ENCODE measurements at regions not wholly inside any gene's neighbourhood (a gene's known extent, or its start where the extent isn't known, plus 50 kb on each side); places are given as distances from the start of the nearest gene placed in this dataset.

DNA sequence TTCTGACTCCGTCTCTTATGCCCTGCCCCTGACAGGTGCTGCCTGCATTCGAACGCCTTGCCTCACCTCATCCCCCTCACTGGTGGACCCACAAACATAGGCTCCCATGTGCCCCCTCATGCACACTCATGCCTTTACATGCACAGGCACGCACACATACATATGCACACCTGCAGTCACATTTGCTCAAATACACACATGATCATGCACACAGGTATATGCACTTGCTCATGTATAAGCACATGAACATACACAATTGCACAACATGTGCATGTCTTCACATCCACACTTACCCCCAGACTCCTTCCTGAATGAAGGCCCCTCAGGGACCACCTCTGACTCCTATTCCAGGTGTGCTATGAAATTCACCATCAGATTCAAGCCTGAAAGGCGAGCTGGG, 506.9 kb downstream of the PTPRU start:
- TF ChIP-seq GATA3 (IDR thresholded peaks at IDR 0.05; ENCODE audit: low read depth, low read length) (no peak), GATA2 (IDR thresholded peaks at IDR 0.05; ENCODE audit: low read depth, low read length) (no peak)

DNA sequence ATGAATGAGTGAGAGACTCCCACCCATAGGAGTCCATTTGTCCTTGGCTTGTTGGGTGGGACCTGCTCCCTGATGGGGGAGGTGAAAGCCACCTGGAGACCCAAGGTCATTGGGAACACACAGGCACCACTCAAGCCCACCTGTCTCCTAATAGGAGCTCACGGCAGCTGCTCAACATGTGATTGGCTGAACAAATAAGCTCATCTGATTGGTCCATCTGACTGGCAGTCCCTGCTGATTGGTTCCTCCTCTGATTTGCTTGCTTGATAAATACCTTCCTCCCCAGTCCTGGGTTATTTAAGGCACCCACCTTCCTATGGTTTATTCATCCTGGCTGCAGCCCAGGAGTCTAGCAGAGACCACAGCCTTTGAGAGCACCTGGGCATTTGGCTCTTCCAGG, 502.9 kb downstream of the PTPRU start:
- TF ChIP-seq GATA3 (IDR thresholded peaks at IDR 0.05; ENCODE audit: low read depth, low read length) (no peak), GATA2 (IDR thresholded peaks at IDR 0.05; ENCODE audit: low read depth, low read length) (no peak)

DNA sequence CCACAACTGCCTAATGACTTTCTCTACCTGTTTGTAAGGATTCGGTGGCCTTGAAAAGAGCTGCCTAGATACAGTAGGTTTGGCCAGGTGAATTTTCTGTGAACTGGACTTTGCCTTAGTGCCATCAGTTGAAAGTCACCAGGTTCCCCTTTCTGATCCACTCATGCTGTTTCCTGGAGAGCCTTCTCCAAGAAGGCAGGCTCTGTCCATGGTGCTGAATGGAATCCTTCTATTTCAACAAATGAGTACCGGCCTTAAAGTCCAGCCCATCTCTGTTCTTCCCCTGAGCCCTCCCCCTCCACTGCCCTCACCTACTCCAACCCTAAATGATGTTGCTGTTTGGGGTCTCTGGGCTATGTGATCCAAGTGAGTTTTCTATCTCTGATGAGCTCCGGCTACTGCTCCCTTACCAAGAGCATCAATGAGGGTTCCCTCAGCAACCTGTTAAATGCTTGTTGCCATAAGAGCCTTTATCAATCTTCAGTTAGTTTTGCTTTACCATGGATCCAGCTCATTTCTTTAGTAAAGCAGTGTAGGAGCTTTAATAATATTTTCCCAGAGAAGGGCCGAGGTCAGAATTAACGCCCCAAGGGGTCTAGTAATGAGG, 500.4 kb downstream of the PTPRU start:
- no peak for TF ChIP-seq GATA3 (IDR thresholded peaks at IDR 0.05; ENCODE audit: low read depth, low read length)
- TF ChIP-seq GATA2 (IDR thresholded peaks at IDR 0.05; ENCODE audit: low read depth, low read length): no peak

DNA sequence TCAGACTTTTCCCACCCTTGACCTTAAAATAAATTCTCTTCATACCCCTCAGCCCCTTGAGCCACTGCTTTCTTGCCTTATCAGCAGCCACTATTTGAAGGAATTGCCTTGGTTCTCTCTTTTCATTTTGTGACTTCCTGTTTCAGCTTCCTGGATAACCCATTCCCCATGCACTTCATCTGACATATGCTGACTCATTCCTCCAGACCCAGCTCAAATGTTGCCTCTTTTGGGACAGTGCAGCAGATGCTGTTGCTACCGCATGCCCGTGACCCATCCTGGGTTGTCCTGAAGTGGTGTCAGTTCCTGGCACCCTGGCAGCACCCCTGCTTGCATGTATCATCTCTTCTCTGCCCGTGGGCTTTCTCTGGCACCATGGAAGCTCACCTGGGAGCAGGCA, 496.1 kb downstream of the PTPRU start:
- TF ChIP-seq GATA3 (IDR thresholded peaks at IDR 0.05; ENCODE audit: low read depth, low read length): no peak
- no peak for TF ChIP-seq GATA2 (IDR thresholded peaks at IDR 0.05; ENCODE audit: low read depth, low read length)

DNA sequence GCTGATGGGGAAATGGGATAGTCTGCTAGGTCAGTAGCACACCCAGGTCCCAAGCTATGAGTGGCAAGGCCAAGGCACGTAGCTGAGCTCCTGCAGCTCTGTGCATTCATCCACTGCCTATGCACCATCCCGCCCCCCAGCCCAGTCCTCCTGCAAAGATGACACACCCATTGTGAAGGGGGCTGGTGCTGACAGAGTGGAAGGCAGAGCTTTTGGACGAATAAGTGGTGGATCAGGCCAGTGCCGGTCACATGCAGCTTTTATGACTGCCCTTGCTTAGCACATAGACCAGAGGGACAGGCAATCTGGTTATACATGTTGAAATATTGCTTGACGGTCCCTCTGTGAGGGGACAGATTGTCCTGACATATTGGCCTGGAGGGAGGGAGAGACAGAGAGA, 494.3 kb downstream of the PTPRU start:
- TF ChIP-seq GATA3 (IDR thresholded peaks at IDR 0.05; ENCODE audit: low read depth, low read length): no peak
- no peak for TF ChIP-seq GATA2 (IDR thresholded peaks at IDR 0.05; ENCODE audit: low read depth, low read length)

DNA sequence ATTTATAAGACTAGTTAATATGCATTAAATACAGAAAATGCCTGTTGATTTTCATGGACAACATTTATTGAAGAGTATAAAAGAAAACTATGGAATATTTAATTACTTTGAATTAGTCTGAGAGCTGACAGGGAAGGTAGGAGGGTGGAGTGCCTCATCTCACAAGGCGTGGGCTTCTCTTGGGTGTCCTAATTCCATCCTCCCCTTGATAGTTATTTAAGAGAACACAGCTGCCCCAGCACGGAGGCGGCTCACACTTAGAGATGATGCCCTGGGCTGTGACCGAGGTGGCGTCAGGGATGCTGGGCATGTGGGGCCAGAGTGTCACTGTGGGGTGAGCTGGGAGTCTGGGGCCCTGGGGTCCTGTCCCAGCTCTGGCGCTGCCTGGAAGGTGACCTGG, 493.0 kb downstream of the PTPRU start:
- TF ChIP-seq GATA3 (IDR thresholded peaks at IDR 0.05; ENCODE audit: low read depth, low read length) (no peak), GATA2 (IDR thresholded peaks at IDR 0.05; ENCODE audit: low read depth, low read length) (no peak)

DNA sequence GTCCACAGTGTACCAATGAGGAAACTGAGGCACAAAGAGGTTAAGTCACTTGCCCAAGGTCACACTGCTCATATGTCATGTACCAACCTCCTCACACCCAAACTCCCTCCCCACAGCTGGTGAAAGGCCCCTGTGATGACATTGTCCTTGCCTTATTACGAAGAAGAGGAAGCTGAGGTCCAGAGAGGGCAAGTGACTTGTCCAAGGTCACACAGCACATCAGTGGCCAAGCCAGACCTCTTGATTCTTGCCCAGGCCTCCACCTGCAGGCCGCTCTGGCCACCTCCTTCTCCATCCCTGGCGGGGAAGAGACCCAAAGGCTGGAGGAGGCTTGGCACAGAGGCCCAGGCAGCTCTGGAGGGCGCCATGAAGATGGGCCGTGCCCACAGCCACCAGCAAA, 492.4 kb downstream of the PTPRU start:
- no peak for TF ChIP-seq GATA3 (IDR thresholded peaks at IDR 0.05; ENCODE audit: low read depth, low read length)
- TF ChIP-seq GATA2 (IDR thresholded peaks at IDR 0.05; ENCODE audit: low read depth, low read length): no peak

DNA sequence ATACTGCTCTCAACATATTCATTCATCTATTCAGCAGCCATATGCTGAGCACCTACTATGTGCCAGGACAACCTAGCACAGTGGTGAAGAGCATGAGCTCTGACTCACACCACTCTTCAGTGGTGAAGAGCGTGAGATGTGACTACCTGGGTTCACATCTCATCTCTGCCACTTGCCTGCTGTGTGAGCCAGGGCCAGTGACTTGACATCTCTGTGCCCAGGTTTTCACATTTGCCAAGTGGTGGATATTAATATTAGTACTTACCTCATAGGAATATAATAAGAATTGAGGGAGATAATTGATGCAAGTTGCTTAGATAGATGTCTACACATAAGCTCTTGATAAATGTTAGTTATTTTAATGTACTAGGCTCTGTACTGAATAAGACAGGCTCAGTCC, 488.9 kb downstream of the PTPRU start:
- TF ChIP-seq GATA3 (IDR thresholded peaks at IDR 0.05; ENCODE audit: low read depth, low read length): no peak
- no peak for TF ChIP-seq GATA2 (IDR thresholded peaks at IDR 0.05; ENCODE audit: low read depth, low read length)

DNA sequence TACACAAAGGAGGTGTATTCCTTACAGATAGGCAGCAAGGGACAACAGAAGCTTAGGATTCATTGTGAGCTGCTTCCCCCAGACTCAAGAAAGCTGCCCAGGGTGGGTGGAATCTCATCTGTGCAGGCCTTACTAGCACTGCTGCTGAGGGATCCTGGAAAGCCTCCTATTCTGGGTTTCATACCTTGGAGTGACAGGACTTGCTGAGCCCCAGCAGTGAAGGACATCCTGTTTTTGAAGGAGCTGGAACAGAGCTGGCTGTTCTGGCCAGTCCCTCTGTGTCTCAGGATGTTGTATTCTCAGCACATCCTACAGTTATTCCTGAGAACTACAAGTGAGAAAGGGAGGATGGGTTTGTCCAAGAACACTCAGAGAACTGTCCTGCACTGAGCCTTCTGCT, 486.3 kb downstream of the PTPRU start:
- TF ChIP-seq GATA2 (IDR thresholded peaks at IDR 0.05; ENCODE audit: low read depth, low read length) (no peak), GATA3 (IDR thresholded peaks at IDR 0.05; ENCODE audit: low read depth, low read length) (no peak)

DNA sequence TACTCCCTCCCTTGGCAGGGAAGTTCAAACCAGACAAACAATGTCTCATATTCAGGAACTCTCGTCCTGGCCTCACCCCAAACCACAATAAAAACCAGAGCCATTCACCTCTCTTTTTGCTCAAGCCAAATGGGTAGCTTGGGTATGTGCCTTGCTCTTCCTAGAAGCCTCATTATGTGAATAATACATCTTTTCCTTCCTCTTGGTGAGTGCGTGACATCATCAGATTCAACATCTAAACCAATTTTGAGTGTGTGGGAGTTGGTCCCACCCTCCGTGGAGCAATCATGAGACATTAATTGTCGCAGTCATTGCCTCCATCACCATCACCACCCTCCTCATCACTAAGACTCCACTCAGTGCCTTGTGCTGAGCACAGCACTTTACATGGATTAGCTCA, 482.9 kb downstream of the PTPRU start:
- TF ChIP-seq GATA2 (IDR thresholded peaks at IDR 0.05; ENCODE audit: low read depth, low read length) (no peak), GATA3 (IDR thresholded peaks at IDR 0.05; ENCODE audit: low read depth, low read length) (no peak)

DNA sequence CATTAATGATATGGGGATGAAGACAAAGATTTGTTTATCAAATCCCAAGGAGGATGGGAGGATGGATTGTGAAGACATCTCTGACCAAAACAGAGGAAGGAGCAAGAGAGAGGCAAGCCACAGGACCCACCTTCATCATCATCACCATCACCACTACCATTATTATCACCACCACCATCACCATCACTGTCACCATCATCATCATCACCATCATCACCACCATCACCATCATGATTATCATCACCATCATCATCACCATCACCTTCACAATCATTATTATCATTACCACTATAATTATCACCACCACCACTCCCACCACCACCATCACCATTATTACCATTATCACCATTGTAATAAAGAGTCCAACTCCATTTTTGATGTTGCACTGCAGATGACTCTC, 482.5 kb downstream of the PTPRU start:
- TF ChIP-seq GATA3 (IDR thresholded peaks at IDR 0.05; ENCODE audit: low read depth, low read length) (no peak), GATA2 (IDR thresholded peaks at IDR 0.05; ENCODE audit: low read depth, low read length) (no peak)

DNA sequence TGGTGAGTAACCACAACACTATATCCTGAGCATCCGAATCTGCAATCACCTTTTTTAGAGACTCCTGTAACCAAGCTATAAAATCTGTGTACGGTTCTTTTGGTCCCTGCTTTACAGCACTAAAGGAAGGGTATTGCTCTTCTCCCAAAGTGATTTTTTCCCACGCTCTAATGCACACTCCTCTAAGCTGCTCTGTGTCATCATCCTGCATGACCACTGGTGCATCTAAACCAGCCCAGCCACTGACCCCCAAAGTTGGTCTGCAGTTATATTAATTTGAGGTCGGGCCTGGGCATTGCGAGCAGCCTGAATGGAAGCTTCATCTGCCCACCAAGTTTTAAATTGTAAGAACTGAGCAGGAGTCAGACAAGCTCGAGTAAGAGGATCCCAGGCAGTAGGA, 480.0 kb downstream of the PTPRU start:
- TF ChIP-seq GATA3 (IDR thresholded peaks at IDR 0.05; ENCODE audit: low read depth, low read length) (no peak), GATA2 (IDR thresholded peaks at IDR 0.05; ENCODE audit: low read depth, low read length) (no peak)

DNA sequence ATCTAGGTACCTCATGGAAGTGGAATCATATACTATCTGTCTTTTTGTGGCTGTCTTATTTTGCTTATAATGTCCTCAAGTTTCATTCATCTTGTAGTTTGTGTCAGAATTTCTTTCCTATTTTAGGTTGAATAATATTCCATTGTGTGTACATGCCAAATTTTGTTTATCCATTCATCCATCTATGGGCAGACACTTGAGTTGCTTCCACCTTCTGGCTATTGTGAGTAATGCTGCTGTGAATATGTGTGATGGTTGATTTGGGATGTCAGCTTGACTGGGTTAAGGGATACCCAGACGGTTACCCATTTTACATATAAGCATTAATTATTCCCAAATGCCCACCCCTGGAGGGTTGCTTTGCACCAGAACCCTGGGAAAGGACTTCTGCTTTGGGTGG, 477.5 kb downstream of the PTPRU start:
- TF ChIP-seq GATA3 (IDR thresholded peaks at IDR 0.05; ENCODE audit: low read depth, low read length) (no peak), GATA2 (IDR thresholded peaks at IDR 0.05; ENCODE audit: low read depth, low read length) (no peak)

DNA sequence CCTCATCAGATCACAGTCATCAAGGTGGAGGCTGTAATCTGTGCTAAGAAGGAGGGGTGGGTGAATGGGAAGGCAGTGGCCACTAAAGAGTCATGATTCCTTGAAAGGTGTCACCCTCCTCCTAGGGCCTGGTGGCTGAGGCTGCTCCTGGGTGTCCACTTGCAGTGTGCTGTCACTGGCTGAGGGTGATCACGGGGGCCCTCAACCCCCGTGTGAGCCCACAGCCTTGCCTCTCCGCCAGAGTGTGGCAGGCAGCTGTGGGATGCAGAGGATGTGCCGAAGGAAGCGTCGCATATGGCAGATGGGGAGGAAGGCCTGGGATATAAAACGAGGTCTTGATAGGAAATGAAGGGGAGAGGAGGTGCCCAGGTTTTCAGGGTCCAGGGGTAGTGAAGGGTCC, 476.5 kb downstream of the PTPRU start:
- no peak for TF ChIP-seq GATA3 (IDR thresholded peaks at IDR 0.05; ENCODE audit: low read depth, low read length)
- no peak for TF ChIP-seq GATA2 (IDR thresholded peaks at IDR 0.05; ENCODE audit: low read depth, low read length)

DNA sequence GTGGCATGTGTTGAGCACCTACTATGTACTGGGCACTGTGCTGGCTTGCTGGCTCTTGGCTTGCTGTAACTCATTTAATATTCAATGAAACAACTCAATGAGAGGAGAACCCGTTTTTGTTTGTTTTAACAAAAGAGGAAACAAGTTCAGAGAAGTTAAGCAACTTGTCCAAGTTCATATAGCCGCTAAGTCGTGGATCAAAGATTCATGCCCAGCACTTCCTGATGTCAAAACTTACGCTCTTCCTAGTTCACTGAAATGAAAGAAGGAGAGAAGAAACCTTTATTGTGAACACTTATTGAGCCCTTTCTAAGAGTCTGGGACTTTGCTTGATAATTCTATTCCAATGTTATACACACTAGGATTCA, 475.9 kb downstream of the PTPRU start:
- TF ChIP-seq GATA2 (IDR thresholded peaks at IDR 0.05; ENCODE audit: low read depth, low read length) (no peak), GATA3 (IDR thresholded peaks at IDR 0.05; ENCODE audit: low read depth, low read length) (no peak)

Data from SH-SY5Y (cell line).